ENCODE measurements at regions not wholly inside any gene's neighbourhood (a gene's known extent, or its start where the extent isn't known, plus 50 kb on each side); places are given as distances from the start of the nearest gene placed in this dataset.

- Histone ChIP-seq H3K4me1 (no peaks in the 10 kb centered on the region), H3K9me3 (replicated peaks) (no peaks in the 10 kb centered on the region; the same call in 1 of the 2 replicates), H3K4me3 (no peak overlapping the region), H3K27ac (no peak overlapping the region), H3K27me3 (peaks cover 75% of the 10 kb centered on the region), H3K36me3 (no peaks in the 10 kb centered on the region)
- no peak for DNase-seq
Observed at GRCh38 chr17:79452706-79453105, 158.1 kb downstream of the RBFOX3 start.

- Histone ChIP-seq H3K36me3 (no peaks in the 10 kb centered on the region), H3K9me3 (replicated peaks) (no peaks in the 10 kb centered on the region; the same call in 1 of the 2 replicates), H3K4me1 (no peaks in the 10 kb centered on the region), H3K27me3 (peaks cover 79% of the 10 kb centered on the region), H3K4me3 (no peak overlapping the region), H3K27ac (no peak overlapping the region)
- DNase-seq: no peak
Observed at GRCh38 chr17:79451167-79451566, 159.7 kb downstream of the RBFOX3 start.

GRCh38 chr17:79446399-79447009 is 164.3 kb downstream of the RBFOX3 start:
- H3K27ac ChIP-seq: no peak overlapping the region
- H3K9me3 ChIP-seq (replicated peaks): no peaks in the 10 kb centered on the region; the same call in 1 of the 2 replicates
- no peaks in the 10 kb centered on the region for H3K36me3 ChIP-seq
- H3K27me3 ChIP-seq: peaks cover 65% of the 10 kb centered on the region
- no peaks in the 10 kb centered on the region for H3K4me1 ChIP-seq
- H3K4me3 ChIP-seq: no peak overlapping the region
- no peak for DNase-seq

DNA sequence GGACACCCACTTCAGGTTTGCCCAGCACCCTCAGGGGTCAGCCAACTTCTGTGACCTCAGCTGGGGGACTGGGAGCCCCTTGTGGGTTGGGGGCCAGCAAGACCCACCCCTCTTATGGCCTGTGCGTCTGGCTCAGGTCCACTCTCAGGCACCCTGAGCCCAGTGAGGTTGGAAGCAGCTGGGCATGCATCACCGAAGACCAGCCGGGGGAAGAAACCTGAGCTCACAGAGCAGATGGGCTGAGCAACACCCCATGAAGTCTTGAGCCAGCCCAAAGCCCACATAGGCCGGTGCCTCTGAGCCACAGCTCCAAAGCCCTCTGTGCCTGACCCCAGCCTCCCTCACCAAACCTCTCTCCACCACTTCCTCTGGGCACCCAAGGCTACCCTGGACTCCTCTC is 166.7 kb downstream of the RBFOX3 start:
- no peaks in the 10 kb centered on the region for H3K4me1 ChIP-seq
- no peak for DNase-seq
- no peak overlapping the region for H3K4me3 ChIP-seq
- no peaks in the 10 kb centered on the region; the same call in 1 of the 2 replicates for H3K9me3 ChIP-seq (replicated peaks)
- H3K27ac ChIP-seq: no peak overlapping the region
- no peaks in the 10 kb centered on the region for H3K36me3 ChIP-seq
- H3K27me3 ChIP-seq: peaks cover 64% of the 10 kb centered on the region

- DNase-seq: no peak
- H3K27ac ChIP-seq: no peak overlapping the region
- no peaks in the 10 kb centered on the region; the same call in 1 of the 2 replicates for H3K9me3 ChIP-seq (replicated peaks)
- H3K27me3 ChIP-seq: peaks cover 66% of the 10 kb centered on the region
- no peaks in the 10 kb centered on the region for H3K4me1 ChIP-seq
- H3K36me3 ChIP-seq: no peaks in the 10 kb centered on the region
- H3K4me3 ChIP-seq: no peak overlapping the region
Observed at GRCh38 chr17:79443026-79443425, 167.8 kb downstream of the RBFOX3 start.

DNA sequence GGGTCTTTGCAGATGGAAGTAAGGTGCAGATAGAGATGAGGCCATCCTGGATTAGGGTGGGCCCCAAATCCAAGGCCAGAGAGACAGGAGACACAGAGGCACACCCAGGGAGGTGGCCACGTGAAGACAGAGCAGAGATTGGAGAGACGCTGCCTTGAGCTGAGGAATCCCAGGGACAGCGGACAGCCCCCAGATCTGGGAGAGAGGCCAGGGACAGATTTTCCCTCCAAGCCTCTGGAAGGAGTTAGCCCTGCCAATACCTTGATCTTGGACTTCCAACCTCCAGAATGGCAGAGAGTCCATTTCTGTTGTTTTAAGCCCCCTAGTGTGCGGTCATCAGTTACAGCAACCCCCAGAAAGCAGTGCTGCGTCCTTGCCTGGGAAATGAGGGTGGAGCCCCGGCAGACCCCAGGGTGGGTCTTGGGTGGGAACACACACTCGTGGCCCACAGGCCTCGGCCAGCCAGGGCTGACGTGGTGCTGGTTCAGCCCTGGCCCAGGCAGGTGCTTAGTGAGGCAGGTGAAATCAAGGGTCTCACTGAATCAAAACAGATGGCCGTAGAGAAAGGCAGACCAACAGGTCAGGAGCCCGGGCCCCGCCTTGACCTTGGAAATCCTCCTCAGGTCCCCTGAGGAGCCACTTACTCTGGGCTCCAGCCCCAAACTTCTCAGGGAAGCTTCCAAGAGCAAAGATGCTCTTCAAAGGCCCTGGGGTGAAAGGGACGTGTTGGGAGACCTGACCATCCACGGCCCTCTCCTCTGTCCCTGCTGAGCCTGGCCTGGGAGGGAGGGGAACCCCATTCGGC is 169.3 kb downstream of the RBFOX3 start:
- Histone ChIP-seq H3K27ac (no peak overlapping the region), H3K4me3 (no peak overlapping the region), H3K27me3 (peaks cover 73% of the 10 kb centered on the region), H3K9me3 (replicated peaks) (no peaks in the 10 kb centered on the region), H3K4me1 (no peaks in the 10 kb centered on the region), H3K36me3 (no peaks in the 10 kb centered on the region)
- DNase-seq: no peak

DNA sequence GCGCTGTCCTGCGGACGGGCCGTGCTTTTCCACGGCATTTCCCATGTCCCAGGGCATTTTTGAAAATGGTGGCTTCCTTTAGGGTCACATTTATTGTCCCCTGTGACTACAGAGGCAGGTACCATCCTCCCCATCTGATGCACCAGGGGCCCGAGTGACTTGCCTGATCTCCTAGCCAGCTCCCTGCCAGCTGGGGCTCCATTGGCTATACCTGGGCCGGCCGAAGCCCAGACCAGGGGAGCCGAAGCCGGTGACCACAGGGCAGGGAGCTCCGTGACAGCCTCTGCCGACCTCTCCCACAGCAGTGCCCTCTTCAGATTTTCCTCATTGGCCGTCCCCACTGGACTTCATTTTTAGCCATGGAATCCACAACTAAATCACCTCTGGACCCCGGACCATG is 170.6 kb downstream of the RBFOX3 start:
- Histone ChIP-seq H3K4me3 (no peak overlapping the region), H3K4me1 (no peaks in the 10 kb centered on the region), H3K36me3 (no peaks in the 10 kb centered on the region), H3K9me3 (replicated peaks) (no peaks in the 10 kb centered on the region), H3K27me3 (peaks cover 75% of the 10 kb centered on the region), H3K27ac (no peak overlapping the region)
- DNase-seq: no peak

DNA sequence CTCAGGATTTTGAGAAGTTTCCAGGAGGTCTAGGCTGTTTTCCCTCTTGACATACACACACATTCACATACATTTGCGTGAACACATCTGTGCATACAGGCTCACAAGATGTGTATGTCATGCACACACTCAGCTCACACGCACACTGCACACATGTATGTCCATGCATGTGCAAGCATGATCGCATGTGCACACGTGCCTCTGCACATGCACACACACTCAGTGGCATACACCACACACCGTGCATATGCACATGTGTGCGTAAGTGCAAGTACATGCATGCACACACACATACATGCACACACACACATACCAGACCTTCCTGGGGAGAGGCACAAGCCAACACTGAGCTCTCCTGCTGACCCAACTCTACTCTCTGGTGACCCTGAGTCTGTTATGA is 171.4 kb downstream of the RBFOX3 start:
- no peaks in the 10 kb centered on the region for H3K36me3 ChIP-seq
- no peak for DNase-seq
- peaks cover 77% of the 10 kb centered on the region for H3K27me3 ChIP-seq
- H3K4me1 ChIP-seq: no peaks in the 10 kb centered on the region
- H3K27ac ChIP-seq: no peak overlapping the region
- H3K9me3 ChIP-seq (replicated peaks): 0 out of 2 replicates have a peak, but pooled peaks cover under 1% of the 10 kb centered on the region
- H3K4me3 ChIP-seq: no peak overlapping the region

DNA sequence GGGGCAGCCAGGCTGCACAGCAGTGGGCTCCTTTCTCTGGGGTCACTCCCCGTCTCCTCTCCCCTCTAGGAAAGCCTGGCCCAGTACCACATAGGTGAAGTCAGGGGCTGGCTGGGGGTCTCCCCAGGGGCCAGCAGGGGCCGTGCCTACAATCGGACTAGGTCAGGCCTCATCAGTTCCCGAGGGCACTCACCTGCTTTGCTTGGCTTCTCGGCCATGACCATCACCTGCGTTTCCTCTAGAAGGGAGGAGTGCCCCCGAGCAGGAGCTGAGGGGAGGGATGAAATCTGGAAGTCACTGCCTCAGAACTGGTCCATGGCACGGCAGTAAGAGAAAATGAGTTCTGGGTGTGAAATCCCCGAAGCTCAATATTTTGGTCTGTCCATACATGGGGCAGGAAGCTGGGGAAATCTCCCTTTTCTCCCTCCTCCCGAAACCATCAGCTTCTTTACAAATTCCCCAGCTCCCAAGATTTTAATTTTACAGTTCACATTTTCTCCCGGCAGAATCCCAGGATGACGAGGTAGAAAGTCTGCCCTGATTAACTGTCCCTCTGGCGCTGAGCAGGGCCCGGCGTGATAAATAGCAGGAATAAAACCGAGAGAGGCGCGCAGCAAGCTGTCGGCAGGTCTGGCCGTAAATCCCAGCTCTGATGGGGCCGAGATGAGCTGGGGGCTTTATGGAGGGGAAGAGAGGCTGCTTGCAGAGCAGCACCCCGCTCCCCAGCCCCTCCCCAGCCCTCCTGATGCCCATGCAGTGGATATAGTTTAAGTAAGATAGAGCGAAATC is 172.1 kb downstream of the RBFOX3 start:
- Histone ChIP-seq H3K27me3 (peaks cover 74% of the 10 kb centered on the region), H3K4me1 (no peaks in the 10 kb centered on the region), H3K4me3 (no peak overlapping the region), H3K27ac (no peak overlapping the region), H3K9me3 (replicated peaks) (0 out of 2 replicates have a peak, but pooled peaks cover 4% of the 10 kb centered on the region), H3K36me3 (no peaks in the 10 kb centered on the region)
- no peak for DNase-seq

- H3K4me1 ChIP-seq: no peaks in the 10 kb centered on the region
- H3K36me3 ChIP-seq: no peaks in the 10 kb centered on the region
- no peak overlapping the region for H3K4me3 ChIP-seq
- no peak for DNase-seq
- peaks cover 73% of the 10 kb centered on the region for H3K27me3 ChIP-seq
- no peak overlapping the region for H3K27ac ChIP-seq
- H3K9me3 ChIP-seq (replicated peaks): 0 out of 2 replicates have a peak, but pooled peaks cover 4% of the 10 kb centered on the region
Observed at GRCh38 chr17:79438058-79438457, 172.8 kb downstream of the RBFOX3 start.

DNA sequence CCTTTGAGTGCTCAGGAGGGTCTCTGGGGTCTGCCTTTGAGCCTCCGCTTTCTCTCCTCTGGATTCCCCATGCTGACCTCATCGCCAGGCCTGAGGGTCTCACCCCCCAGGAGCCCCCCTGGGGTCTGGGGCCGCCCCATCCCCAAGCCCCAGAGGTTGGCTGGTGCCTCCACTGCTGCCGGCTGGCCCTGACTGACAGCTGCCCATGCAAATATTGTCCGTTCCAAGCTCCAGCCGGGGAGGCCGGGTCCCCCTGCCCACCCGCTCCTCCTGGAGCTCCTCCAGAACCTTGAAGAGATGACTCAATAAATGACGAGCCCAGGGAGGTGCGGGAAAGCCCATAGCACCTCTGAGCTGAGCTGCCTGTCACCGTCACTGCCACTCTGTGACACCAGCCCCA is 173.8 kb downstream of the RBFOX3 start:
- peaks cover 68% of the 10 kb centered on the region for H3K27me3 ChIP-seq
- no peaks in the 10 kb centered on the region for H3K4me1 ChIP-seq
- no peaks in the 10 kb centered on the region for H3K36me3 ChIP-seq
- H3K27ac ChIP-seq: no peak overlapping the region
- 0 out of 2 replicates have a peak, but pooled peaks cover 4% of the 10 kb centered on the region for H3K9me3 ChIP-seq (replicated peaks)
- H3K4me3 ChIP-seq: no peak overlapping the region
- DNase-seq: no peak

DNA sequence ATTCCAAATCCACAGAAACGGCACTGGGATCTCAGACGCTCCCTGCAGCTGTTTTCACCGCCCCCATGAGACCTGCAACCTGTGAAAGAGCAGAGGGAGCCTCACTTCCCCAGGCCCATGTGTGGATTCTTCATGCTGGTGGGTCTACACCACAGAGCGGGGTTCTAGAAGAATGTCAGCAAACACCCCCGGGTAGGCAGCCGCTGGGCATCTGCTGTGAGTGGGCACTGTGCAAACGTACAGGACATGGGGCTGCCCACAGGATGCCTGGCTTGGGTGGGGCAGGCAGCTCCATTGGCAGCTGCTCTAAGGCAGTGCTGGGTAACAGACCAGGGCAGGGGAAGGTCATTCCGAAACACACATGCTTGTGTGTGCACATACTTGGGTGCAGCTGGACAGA is 174.9 kb downstream of the RBFOX3 start:
- DNase-seq: no peak

DNA sequence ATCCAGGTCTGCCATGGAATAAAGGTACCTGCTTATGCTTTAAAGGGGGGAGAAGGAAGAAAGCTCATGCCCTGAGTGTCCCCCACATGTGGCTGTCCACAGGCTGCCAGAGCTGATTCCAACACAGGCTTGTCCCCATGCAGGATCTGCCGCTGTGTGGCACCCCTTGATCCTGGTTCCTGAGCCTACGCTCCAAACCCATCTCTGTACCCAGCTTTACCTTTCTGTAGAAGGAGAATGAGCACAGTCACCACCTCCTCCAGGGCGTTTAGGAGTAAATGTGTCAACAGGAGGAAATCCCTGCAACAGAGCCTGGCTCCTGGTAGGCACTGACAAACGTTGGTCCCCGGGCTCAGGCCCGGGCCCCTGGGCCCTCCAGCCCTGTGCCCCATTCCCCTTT is 175.6 kb downstream of the RBFOX3 start:
- Histone ChIP-seq H3K9me3 (replicated peaks) (0 out of 2 replicates have a peak, but pooled peaks cover 4% of the 10 kb centered on the region), H3K4me1 (no peaks in the 10 kb centered on the region), H3K4me3 (no peak overlapping the region), H3K36me3 (no peaks in the 10 kb centered on the region), H3K27me3 (peaks cover 67% of the 10 kb centered on the region), H3K27ac (no peak overlapping the region)
- DNase-seq: no peak

More for the DNA sequence above, 174.9 kb downstream of the RBFOX3 start:
- Histone ChIP-seq H3K27me3 (peaks cover 63% of the 10 kb centered on the region), H3K4me1 (no peaks in the 10 kb centered on the region), H3K9me3 (replicated peaks) (0 out of 2 replicates have a peak, but pooled peaks cover 4% of the 10 kb centered on the region), H3K27ac (no peak overlapping the region), H3K4me3 (no peak overlapping the region), H3K36me3 (no peaks in the 10 kb centered on the region)

- Histone ChIP-seq H3K27me3 (peaks cover 63% of the 10 kb centered on the region), H3K4me1 (no peaks in the 10 kb centered on the region), H3K36me3 (no peaks in the 10 kb centered on the region), H3K27ac (no peak overlapping the region), H3K9me3 (replicated peaks) (0 out of 2 replicates have a peak, but pooled peaks cover 4% of the 10 kb centered on the region), H3K4me3 (no peak overlapping the region)
- no peak for DNase-seq
Observed at GRCh38 chr17:79434215-79434614, 176.6 kb downstream of the RBFOX3 start.

GRCh38 chr17:79433379-79433778 is 177.5 kb downstream of the RBFOX3 start:
- no peak overlapping the region for H3K27ac ChIP-seq
- no peak overlapping the region for H3K4me3 ChIP-seq
- no peaks in the 10 kb centered on the region for H3K4me1 ChIP-seq
- H3K9me3 ChIP-seq (replicated peaks): 0 out of 2 replicates have a peak, but pooled peaks cover 4% of the 10 kb centered on the region
- H3K27me3 ChIP-seq: peaks cover 62% of the 10 kb centered on the region
- no peaks in the 10 kb centered on the region for H3K36me3 ChIP-seq
- no peak for DNase-seq
